Heart left ventricle (tissue), 16 donors: ENCODE measurements at regions not wholly inside any gene's neighbourhood (a gene's known extent, or its start where the extent isn't known, plus 50 kb on each side); places are given as distances from the start of the nearest gene placed in this dataset.
"Not testable (repeated sequence)": the region's sequence is repeated elsewhere in the genome, so short reads cannot be mapped to it uniquely, and the experiment has no call there.

Experiments
- ATAC-seq, 4 donors: fragments of 200-7000 bp; cut with Tn5 transposase; one replicate each; pipeline ENCODE4 v1.9.1; 2020 to 2022; ENCODE audit warnings: moderate library complexity in 4 of 4, mild to moderate bottlenecking in 3 of 4, moderate number of reproducible peaks in 1 of 4
- DNase-seq, 5 donors: peaks; one replicate each; pipeline ENCODE4 v3.0.0-alpha.2; 2020
- H3K27ac ChIP-seq, 12 donors: fragments of 200-600 bp; sonication (generic) in 4 of 12; one replicate each; pipeline versions ENCODE4 v1.5.0 to v1.8.0; 2016 to 2022; ENCODE audit warnings: mild to moderate bottlenecking in 2 of 12
- H3K27me3 ChIP-seq, 9 donors: fragments of 200-600 bp; sonication (generic) in 2 of 9; one replicate each; pipeline versions ENCODE4 v1.5.1 to v1.8.0; 2016 to 2022; ENCODE audit warnings: mild to moderate bottlenecking in 3 of 9
- H3K36me3 ChIP-seq, 9 donors: fragments of 200-600 bp; sonication (generic) in 2 of 9; one replicate each; pipeline versions ENCODE4 v1.5.0 to v1.8.0; 2018 to 2022; ENCODE audit warnings: mild to moderate bottlenecking in 2 of 9
- H3K4me1 ChIP-seq, 12 donors: fragments of 200-600 bp; sonication (generic) in 4 of 12; one replicate each; pipeline versions ENCODE4 v1.5.0 to v1.8.0; 2016 to 2022; ENCODE audit warnings: mild to moderate bottlenecking in 3 of 12
- H3K4me3 ChIP-seq, 12 donors: fragments of 200-600 bp; sonication (generic) in 4 of 12; one replicate each; pipeline versions ENCODE4 v1.5.0 to v1.8.0; 2017 to 2022; ENCODE audit warnings: mild to moderate bottlenecking in 9 of 12, moderate library complexity in 4 of 12
- H3K9me3 ChIP-seq, 12 donors: fragments of 200-600 bp; sonication (generic) in 4 of 12; one replicate each; pipeline versions ENCODE4 v1.5.0 to v1.8.0; 2016 to 2022; ENCODE audit warnings: mild to moderate bottlenecking in 1 of 12
- POLR2A ChIP-seq, 2 donors: fragments of 450-650 bp; IDR thresholded peaks; one replicate each; pipeline ENCODE4 v1.6.1; 2017; ENCODE audit warnings: antibody characterized with exemption in 2 of 2, mild to moderate bottlenecking in 2 of 2, moderate library complexity in 2 of 2
- WGBS, 4 donors: extraction: QIAGEN DNeasy Blood & Tissue Kit in 2 of 4; methylation state at CpG; one replicate each; pipeline versions ENCODE4 v1.1.5 to v1.1.7; 2013 to 2018; 5-methylcytosine and 5-hydroxymethylcytosine counted together
- intact Hi-C, 10 donors: fragments of 100-400 bp; cut with DNase I; formaldehyde crosslinking; loops; one replicate each; pipeline versions ENCODE4 v1.11.1 to v1.14.2; 2022
- TF ChIP-seq, protein P1 (sequence below), 12 donors: fragments of 200-600 bp; sonication (generic) in 4 of 12; IDR thresholded peaks; one replicate each; pipeline versions ENCODE4 v1.5.0 to v1.8.0; 2018 to 2022; ENCODE audit warnings: antibody characterized with exemption in 12 of 12, mild to moderate bottlenecking in 5 of 12
- donor health status: ischemic (EF 13 %, LVEDD 7.1; RV severe dilation, severe dysfunction).
- donor health status: healthy with polysubstance abuse.
- donor health status: DM: no; HTN: yes; CAD: no.
- donor health status: DM: no; HTN: no; CAD: no.
- donor health status: ischemic (EF 25% LVEDD 6.9; RV normal size, moderate dysfunction).
- donor health status: ischemic (EF 25% LVEDD 5.7; RV mildly dilated, moderate dysfunction).
- donor health status: healthy.
- donor health status: DM: yes; HTN: yes; CAD: no.
- donor health status: ischemic (EF 35%, LVEDD 5.7; RV mildly dilated, moderate dysfunction).
- donor health status: nonischemic (EF 11% LVEDD 7.7; RV severe dilation, severe dysfunction).
- donor health status: DM: yes; HTN: yes; CAD: no.
- donor health status: PGD.
- donor health status: ischemic (EF 29% LVEDD 5.4; RV normal size, mild dysfunction).
- donor health status: nonischemic (EF 23%, LVEDD 6.1; RV moderate dilation, normal function).

DNA sequence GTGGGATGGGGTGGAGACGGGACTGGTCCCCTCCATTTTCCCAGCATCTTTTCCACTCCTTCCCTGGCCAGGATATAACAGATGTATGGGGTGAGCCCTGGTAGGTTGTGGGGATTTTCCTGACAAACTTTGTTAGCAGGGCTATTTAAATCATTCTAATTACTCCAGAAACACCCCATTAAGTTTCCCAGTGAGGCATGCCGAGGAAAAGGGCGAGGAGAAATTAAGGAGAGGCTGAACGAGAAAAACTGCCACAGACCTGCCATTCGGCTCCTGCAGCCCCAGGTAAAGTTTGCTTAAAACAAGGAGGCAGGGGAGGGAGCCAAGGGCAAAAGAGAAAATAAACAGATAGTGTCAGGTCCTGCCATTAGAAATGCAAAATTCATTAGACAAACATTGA lies 428.2 kb downstream of the BUD13 start:
- Histone ChIP-seq H3K27ac (no peak overlapping the region), H3K9me3 (no peaks in the 10 kb centered on the region), H3K4me1 (no peaks in the 10 kb centered on the region), H3K36me3 (no peaks in the 10 kb centered on the region), H3K4me3 (no peak overlapping the region), H3K27me3 (peaks cover 0 to 4% (median 0%) of the 10 kb centered on the region in 9 donors)
- TF ChIP-seq POLR2A (IDR thresholded peaks at IDR 0.05), result no peak
- TF ChIP-seq, protein P1, sequence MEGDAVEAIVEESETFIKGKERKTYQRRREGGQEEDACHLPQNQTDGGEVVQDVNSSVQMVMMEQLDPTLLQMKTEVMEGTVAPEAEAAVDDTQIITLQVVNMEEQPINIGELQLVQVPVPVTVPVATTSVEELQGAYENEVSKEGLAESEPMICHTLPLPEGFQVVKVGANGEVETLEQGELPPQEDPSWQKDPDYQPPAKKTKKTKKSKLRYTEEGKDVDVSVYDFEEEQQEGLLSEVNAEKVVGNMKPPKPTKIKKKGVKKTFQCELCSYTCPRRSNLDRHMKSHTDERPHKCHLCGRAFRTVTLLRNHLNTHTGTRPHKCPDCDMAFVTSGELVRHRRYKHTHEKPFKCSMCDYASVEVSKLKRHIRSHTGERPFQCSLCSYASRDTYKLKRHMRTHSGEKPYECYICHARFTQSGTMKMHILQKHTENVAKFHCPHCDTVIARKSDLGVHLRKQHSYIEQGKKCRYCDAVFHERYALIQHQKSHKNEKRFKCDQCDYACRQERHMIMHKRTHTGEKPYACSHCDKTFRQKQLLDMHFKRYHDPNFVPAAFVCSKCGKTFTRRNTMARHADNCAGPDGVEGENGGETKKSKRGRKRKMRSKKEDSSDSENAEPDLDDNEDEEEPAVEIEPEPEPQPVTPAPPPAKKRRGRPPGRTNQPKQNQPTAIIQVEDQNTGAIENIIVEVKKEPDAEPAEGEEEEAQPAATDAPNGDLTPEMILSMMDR (IDR thresholded peaks at IDR 0.05), result no peak
- no peak for ATAC-seq
- DNase-seq, result no peak
- intact Hi-C loops, result no loop called here
- WGBS, 4 donors, result 75 to 81% (median 76%) methylated on average over 5 of the region's 5 CpGs

- Histone ChIP-seq H3K4me3 (no peak overlapping the region), H3K9me3 (peaks cover 0 to 3% (median 0%) of the 10 kb centered on the region in 12 donors), H3K27me3 (peaks cover 0 to 4% (median 0%) of the 10 kb centered on the region in 9 donors), H3K27ac (no peak overlapping the region), H3K36me3 (no peaks in the 10 kb centered on the region), H3K4me1 (no peaks in the 10 kb centered on the region)
- 44 to 63% (median 50%) methylated on average over 3 of the region's 3 CpGs for WGBS, 4 donors
- no peak for TF ChIP-seq POLR2A (IDR thresholded peaks at IDR 0.05)
- TF ChIP-seq, protein P1 (IDR thresholded peaks at IDR 0.05), result no peak
- DNase-seq (no peak), ATAC-seq (no peak)
- intact Hi-C loops, result no loop called here
These were observed 429.5 kb downstream of the BUD13 start for GRCh38 chr11:116343270-116343669.

DNA sequence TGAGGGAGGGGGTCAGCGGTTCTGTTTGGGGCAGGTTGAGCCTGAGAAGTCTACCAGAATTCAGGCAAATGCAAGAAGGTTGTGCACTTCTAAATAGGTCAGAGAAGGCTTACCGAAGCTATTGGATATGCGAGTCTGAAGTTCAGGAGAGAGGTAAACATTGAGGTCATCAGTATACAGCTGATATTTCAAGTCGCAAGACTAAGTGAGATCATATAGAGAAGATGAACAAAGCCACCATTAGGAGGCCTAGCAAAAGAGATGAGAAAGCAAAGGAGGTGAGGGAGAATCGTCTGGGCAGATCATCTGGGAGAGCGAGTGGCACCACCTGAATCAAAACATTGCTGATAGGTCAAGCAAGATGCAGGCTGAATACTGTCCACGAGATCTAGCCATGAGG lies 430.6 kb downstream of the BUD13 start:
- DNase-seq, result no peak

GRCh38 chr11:116339306-116340098 lies 433.3 kb downstream of the BUD13 start:
- Histone ChIP-seq H3K27me3 (peaks cover 0 to 21% (median 0%) of the 10 kb centered on the region in 9 donors), H3K9me3 (peaks cover 0 to 18% (median 0%) of the 10 kb centered on the region in 12 donors), H3K27ac (no peak overlapping the region), H3K4me1 (no peaks in the 10 kb centered on the region), H3K36me3 (no peaks in the 10 kb centered on the region), H3K4me3 (no peak overlapping the region)
- 66 to 81% (median 78%) methylated on average over 9 of the region's 9 CpGs for WGBS, 4 donors
- ATAC-seq, result no peak
- DNase-seq, result no peak
- intact Hi-C loops, result no loop called here
- TF ChIP-seq, protein P1 (IDR thresholded peaks at IDR 0.05), result no peak
- TF ChIP-seq POLR2A (IDR thresholded peaks at IDR 0.05), result no peak

More for the DNA sequence above, 430.6 kb downstream of the BUD13 start:
- intact Hi-C loops, result no loop called here
- Histone ChIP-seq H3K27ac (no peak overlapping the region), H3K4me1 (no peaks in the 10 kb centered on the region), H3K4me3 (no peak overlapping the region), H3K9me3 (peaks cover 0 to 14% (median 0%) of the 10 kb centered on the region in 12 donors), H3K27me3 (peaks cover 0 to 11% (median 0%) of the 10 kb centered on the region in 9 donors), H3K36me3 (no peaks in the 10 kb centered on the region)
- ATAC-seq, result no peak
- WGBS, 4 donors, result 81 to 91% (median 86%) methylated on average over 7 of the region's 7 CpGs
- no peak for TF ChIP-seq POLR2A (IDR thresholded peaks at IDR 0.05)
- TF ChIP-seq, protein P1 (IDR thresholded peaks at IDR 0.05), result no peak

- H3K36me3 ChIP-seq, H3K27ac ChIP-seq, DNase-seq, intact Hi-C loops, H3K4me1 ChIP-seq, ATAC-seq, H3K4me3 ChIP-seq: not testable (repeated sequence)
- H3K27me3 ChIP-seq, result peaks cover 0 to 18% (median 0%) of the 10 kb centered on the region in 9 donors
- 94 to 96% (median 95%) methylated on average over 4 of the region's 4 CpGs for WGBS, 4 donors
- peaks cover 0 to 18% (median 0%) of the 10 kb centered on the region in 12 donors for H3K9me3 ChIP-seq
These were observed 434.3 kb downstream of the BUD13 start for GRCh38 chr11:116338500-116338899.
